ENCODE measurements at regions not wholly inside any gene's neighbourhood (a gene's known extent, or its start where the extent isn't known, plus 50 kb on each side); places are given as distances from the start of the nearest gene placed in this dataset.

- TF ChIP-seq CTCF (IDR thresholded peaks at IDR 0.05; ENCODE audit: control extremely low read depth in 1 of 3, insufficient read depth in 1 of 3, low read depth in 1 of 3, low read length in 3 of 3) (no peak), ZNF274 (IDR thresholded peaks at IDR 0.05; ENCODE audit: borderline replicate concordance, extremely low read depth, low read length) (no peak), SRF (IDR thresholded peaks at IDR 0.05; ENCODE audit: low read depth, low read length) (no peak), POLR2A (IDR thresholded peaks at IDR 0.05; ENCODE audit: control extremely low read depth in 1 of 2, low read depth in 2 of 2, low read length in 2 of 2) (no peak), EZH2 (IDR thresholded peaks at IDR 0.05; ENCODE audit: low read depth, low read length, severe bottlenecking) (no peak)
Observed at GRCh38 chr1:201686714-201687455, 142.1 kb upstream of the IPO9 start.

Measured in H1 (cell line).